ENCODE measurements at regions not wholly inside any gene's neighbourhood (a gene's known extent, or its start where the extent isn't known, plus 50 kb on each side); places are given as distances from the start of the nearest gene placed in this dataset.

- TF ChIP-seq CTCF (IDR thresholded peaks at IDR 0.05; ENCODE audit: low read depth, low read length) (no peak), EZH2phosphoT487 (IDR thresholded peaks at IDR 0.05; ENCODE audit: low read depth) (no peak)
These were observed 314.7 kb upstream of the ADAMTSL1 start for GRCh38 chr9:18159254-18159653.
